GM23338 (cell line): ENCODE measurements at regions not wholly inside any gene's neighbourhood (a gene's known extent, or its start where the extent isn't known, plus 50 kb on each side); places are given as distances from the start of the nearest gene placed in this dataset.

ENCODE experiments used
- ATAC-seq: fragments of 200-7000 bp; cut with Tn5 transposase; 3 replicates; pipeline ENCODE4 v1.9.1; 2020
- DNase-seq: peaks from one replicate; pipeline ENCODE4 v3.0.0-alpha.2; 2015; ENCODE audit warnings: low spot score
- H2AFZ ChIP-seq: fragments of 200-600 bp; sonication (generic); 2 replicates; pipeline ENCODE4 v1.8.0; 2016; ENCODE audit warnings: antibody characterized with exemption, mild to moderate bottlenecking, moderate library complexity
- H3F3A ChIP-seq: fragments of 200-600 bp; sonication (generic); replicated peaks from 2 replicates; pipeline ENCODE4 v1.8.0; 2017; ENCODE audit warnings: antibody characterized with exemption, mixed run types, low read depth
- H3K27ac ChIP-seq: fragments of 200-600 bp; sonication (generic); 2 replicates; pipeline ENCODE4 v1.6.1; 2016; ENCODE audit warnings: low read depth
- H3K27me3 ChIP-seq: fragments of 200-600 bp; sonication (generic); 2 replicates; pipeline ENCODE4 v1.8.0; 2016; ENCODE audit warnings: mild to moderate bottlenecking, mixed run types, moderate library complexity; ENCODE audit not compliant: insufficient read depth
- H3K36me3 ChIP-seq: fragments of 200-600 bp; sonication (generic); 2 replicates; pipeline ENCODE4 v1.8.0; 2016; ENCODE audit warnings: mild to moderate bottlenecking; ENCODE audit not compliant: insufficient read depth
- H3K4me1 ChIP-seq: fragments of 200-600 bp; sonication (generic); 2 replicates; pipeline ENCODE4 v1.8.0; 2016; ENCODE audit warnings: mild to moderate bottlenecking, moderate library complexity; ENCODE audit not compliant: insufficient read depth
- H3K4me2 ChIP-seq: fragments of 200-600 bp; sonication (generic); 2 replicates; pipeline ENCODE4 v1.7.1; 2017; ENCODE audit warnings: mixed run types
- H3K4me3 ChIP-seq: fragments of 200-600 bp; sonication (generic); 2 replicates; pipeline ENCODE4 v1.6.1; 2016; ENCODE audit warnings: mixed run types
- H3K79me2 ChIP-seq: fragments of 200-600 bp; sonication (generic); replicated peaks from 2 replicates; pipeline ENCODE4 v1.8.0; 2017; ENCODE audit warnings: mild to moderate bottlenecking; ENCODE audit not compliant: insufficient read depth
- H3K9me2 ChIP-seq: fragments of 200-600 bp; sonication (generic); 2 replicates; pipeline ENCODE4 v1.8.0; 2017; ENCODE audit not compliant: insufficient read depth
- H4K20me1 ChIP-seq: fragments of 200-600 bp; sonication (generic); replicated peaks from 2 replicates; pipeline ENCODE4 v1.8.0; 2017; ENCODE audit warnings: mild to moderate bottlenecking; ENCODE audit not compliant: insufficient read depth
- H3K27ac Mint-ChIP-seq: 2 replicates; pipeline ENCODE4 v1.8.0; 2020; ENCODE audit warnings: inconsistent platforms, mild to moderate bottlenecking, moderate library complexity, mixed read lengths
- H3K27me3 Mint-ChIP-seq: 3 replicates; pipeline ENCODE4 v1.8.0; 2022; ENCODE audit warnings: low read depth, mild to moderate bottlenecking, moderate library complexity, mixed read lengths, inconsistent platforms; ENCODE audit not compliant: insufficient read depth, poor library complexity
- H3K36me3 Mint-ChIP-seq: 3 replicates; pipeline ENCODE4 v1.8.0; 2021; ENCODE audit warnings: low read depth, mild to moderate bottlenecking, inconsistent platforms, moderate library complexity, mixed read lengths
- H3K4me1 Mint-ChIP-seq: 3 replicates; pipeline ENCODE4 v1.8.0; 2020; ENCODE audit warnings: mild to moderate bottlenecking, inconsistent platforms, mixed read lengths
- H3K4me3 Mint-ChIP-seq: 3 replicates; pipeline ENCODE4 v1.8.0; 2021; ENCODE audit warnings: moderate library complexity, mild to moderate bottlenecking, inconsistent platforms, mixed read lengths
- H3K9me3 Mint-ChIP-seq: 3 replicates; pipeline ENCODE4 v1.8.0; 2020; ENCODE audit warnings: moderate library complexity, mild to moderate bottlenecking, inconsistent platforms, mixed read lengths
- CREB1 ChIP-seq: fragments of 250-450 bp; sonication (Bioruptor Pico); IDR thresholded peaks from 2 replicates; pipeline ENCODE4 v1.5.0; 2020; ENCODE audit warnings: low read depth, mild to moderate bottlenecking, moderate library complexity
- EZH2 ChIP-seq: fragments of 200-600 bp; sonication (generic); IDR thresholded peaks from one replicate; pipeline ENCODE4 v1.8.0; 2017; ENCODE audit warnings: antibody characterized with exemption, mild to moderate bottlenecking, low read depth; ENCODE audit not compliant: unreplicated experiment
- EZH2phosphoT487 ChIP-seq: fragments of 200-600 bp; sonication (generic); IDR thresholded peaks from one replicate; pipeline ENCODE4 v1.8.1; 2018; ENCODE audit warnings: antibody characterized with exemption; ENCODE audit not compliant: unreplicated experiment
- POLR2AphosphoS5 ChIP-seq: IDR thresholded peaks from 2 replicates; pipeline ENCODE4 v1.6.1; 2016; ENCODE audit warnings: antibody characterized with exemption, low read depth
- STAT1 ChIP-seq: IDR thresholded peaks from one replicate; pipeline ENCODE4 v1.6.1; 2016; ENCODE audit warnings: antibody characterized with exemption; ENCODE audit not compliant: unreplicated experiment
- ZNF114 ChIP-seq: fragments of 250-450 bp; sonication (Bioruptor Pico); IDR thresholded peaks from 2 replicates; pipeline ENCODE4 v1.5.0; 2020; ENCODE audit warnings: mild to moderate bottlenecking, moderate library complexity
- ZNF331 ChIP-seq: fragments of 250-450 bp; sonication (Bioruptor Pico); IDR thresholded peaks from 2 replicates; pipeline ENCODE4 v1.5.0; 2020; ENCODE audit warnings: low read depth, mild to moderate bottlenecking, moderate library complexity
- TF ChIP-seq, protein P1 (sequence below): IDR thresholded peaks from 2 replicates; pipeline ENCODE4 v1.6.1; 2016; ENCODE audit warnings: antibody characterized with exemption
- TF ChIP-seq, protein P2 (sequence below): fragments of 250-450 bp; sonication (Bioruptor Pico); IDR thresholded peaks from 2 replicates; pipeline ENCODE4 v1.5.0; 2020; ENCODE audit warnings: mild to moderate bottlenecking, moderate library complexity
- TF ChIP-seq, protein P3 (sequence below): IDR thresholded peaks from one replicate; pipeline ENCODE4 v1.6.1; 2018; ENCODE audit warnings: antibody characterized with exemption; ENCODE audit not compliant: unreplicated experiment

DNA sequence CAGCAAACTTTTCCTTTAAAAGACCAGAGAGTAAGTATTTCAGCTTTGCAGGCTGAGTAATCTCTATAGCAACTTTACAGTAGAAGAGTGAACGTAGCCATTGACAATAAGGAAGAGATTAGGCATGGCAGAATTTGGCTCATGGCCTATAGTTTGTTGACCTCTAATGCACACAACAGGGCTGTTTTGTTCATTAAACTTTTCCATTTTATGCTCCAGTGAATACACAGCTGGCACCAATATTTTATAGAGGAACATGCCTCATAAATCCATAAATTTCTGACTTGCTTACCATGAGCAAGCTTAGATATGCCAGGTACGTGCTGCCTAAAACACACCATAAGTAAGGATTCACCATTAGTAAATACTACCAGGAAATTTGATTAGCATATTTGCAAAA is 609.0 kb upstream of the STXBP6 start:
- Mint-ChIP-seq H3K4me1 (no peaks in the 10 kb centered on the region), H3K36me3 (no peaks in the 10 kb centered on the region), H3K27me3 (peaks cover 3% of the 10 kb centered on the region), H3K27ac (no peak overlapping the region), H3K4me3 (no peak overlapping the region), H3K9me3 (peaks cover 6% of the 10 kb centered on the region; the same call in 2 of the 3 replicates)
- H3K4me1 ChIP-seq = no peaks in the 10 kb centered on the region
- no peaks in the 10 kb centered on the region for H3K79me2 ChIP-seq
- no peak for DNase-seq
- H3K27ac ChIP-seq = no peak overlapping the region
- no peak overlapping the region for H3K4me3 ChIP-seq
- ATAC-seq = no peak
- no peak overlapping the region for H2AFZ ChIP-seq
- no peaks in the 10 kb centered on the region for H3F3A ChIP-seq
- H3K36me3 ChIP-seq = no peaks in the 10 kb centered on the region
- H3K9me2 ChIP-seq = peaks cover 3% of the 10 kb centered on the region
- H4K20me1 ChIP-seq = no peaks in the 10 kb centered on the region
- H3K27me3 ChIP-seq = no peaks in the 10 kb centered on the region
- no peak overlapping the region for H3K4me2 ChIP-seq
- TF ChIP-seq, protein P1, sequence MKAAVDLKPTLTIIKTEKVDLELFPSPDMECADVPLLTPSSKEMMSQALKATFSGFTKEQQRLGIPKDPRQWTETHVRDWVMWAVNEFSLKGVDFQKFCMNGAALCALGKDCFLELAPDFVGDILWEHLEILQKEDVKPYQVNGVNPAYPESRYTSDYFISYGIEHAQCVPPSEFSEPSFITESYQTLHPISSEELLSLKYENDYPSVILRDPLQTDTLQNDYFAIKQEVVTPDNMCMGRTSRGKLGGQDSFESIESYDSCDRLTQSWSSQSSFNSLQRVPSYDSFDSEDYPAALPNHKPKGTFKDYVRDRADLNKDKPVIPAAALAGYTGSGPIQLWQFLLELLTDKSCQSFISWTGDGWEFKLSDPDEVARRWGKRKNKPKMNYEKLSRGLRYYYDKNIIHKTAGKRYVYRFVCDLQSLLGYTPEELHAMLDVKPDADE = no peak
- TF ChIP-seq EZH2 (no peak), POLR2AphosphoS5 (no peak), EZH2phosphoT487 (no peak)
- TF ChIP-seq, protein P2, sequence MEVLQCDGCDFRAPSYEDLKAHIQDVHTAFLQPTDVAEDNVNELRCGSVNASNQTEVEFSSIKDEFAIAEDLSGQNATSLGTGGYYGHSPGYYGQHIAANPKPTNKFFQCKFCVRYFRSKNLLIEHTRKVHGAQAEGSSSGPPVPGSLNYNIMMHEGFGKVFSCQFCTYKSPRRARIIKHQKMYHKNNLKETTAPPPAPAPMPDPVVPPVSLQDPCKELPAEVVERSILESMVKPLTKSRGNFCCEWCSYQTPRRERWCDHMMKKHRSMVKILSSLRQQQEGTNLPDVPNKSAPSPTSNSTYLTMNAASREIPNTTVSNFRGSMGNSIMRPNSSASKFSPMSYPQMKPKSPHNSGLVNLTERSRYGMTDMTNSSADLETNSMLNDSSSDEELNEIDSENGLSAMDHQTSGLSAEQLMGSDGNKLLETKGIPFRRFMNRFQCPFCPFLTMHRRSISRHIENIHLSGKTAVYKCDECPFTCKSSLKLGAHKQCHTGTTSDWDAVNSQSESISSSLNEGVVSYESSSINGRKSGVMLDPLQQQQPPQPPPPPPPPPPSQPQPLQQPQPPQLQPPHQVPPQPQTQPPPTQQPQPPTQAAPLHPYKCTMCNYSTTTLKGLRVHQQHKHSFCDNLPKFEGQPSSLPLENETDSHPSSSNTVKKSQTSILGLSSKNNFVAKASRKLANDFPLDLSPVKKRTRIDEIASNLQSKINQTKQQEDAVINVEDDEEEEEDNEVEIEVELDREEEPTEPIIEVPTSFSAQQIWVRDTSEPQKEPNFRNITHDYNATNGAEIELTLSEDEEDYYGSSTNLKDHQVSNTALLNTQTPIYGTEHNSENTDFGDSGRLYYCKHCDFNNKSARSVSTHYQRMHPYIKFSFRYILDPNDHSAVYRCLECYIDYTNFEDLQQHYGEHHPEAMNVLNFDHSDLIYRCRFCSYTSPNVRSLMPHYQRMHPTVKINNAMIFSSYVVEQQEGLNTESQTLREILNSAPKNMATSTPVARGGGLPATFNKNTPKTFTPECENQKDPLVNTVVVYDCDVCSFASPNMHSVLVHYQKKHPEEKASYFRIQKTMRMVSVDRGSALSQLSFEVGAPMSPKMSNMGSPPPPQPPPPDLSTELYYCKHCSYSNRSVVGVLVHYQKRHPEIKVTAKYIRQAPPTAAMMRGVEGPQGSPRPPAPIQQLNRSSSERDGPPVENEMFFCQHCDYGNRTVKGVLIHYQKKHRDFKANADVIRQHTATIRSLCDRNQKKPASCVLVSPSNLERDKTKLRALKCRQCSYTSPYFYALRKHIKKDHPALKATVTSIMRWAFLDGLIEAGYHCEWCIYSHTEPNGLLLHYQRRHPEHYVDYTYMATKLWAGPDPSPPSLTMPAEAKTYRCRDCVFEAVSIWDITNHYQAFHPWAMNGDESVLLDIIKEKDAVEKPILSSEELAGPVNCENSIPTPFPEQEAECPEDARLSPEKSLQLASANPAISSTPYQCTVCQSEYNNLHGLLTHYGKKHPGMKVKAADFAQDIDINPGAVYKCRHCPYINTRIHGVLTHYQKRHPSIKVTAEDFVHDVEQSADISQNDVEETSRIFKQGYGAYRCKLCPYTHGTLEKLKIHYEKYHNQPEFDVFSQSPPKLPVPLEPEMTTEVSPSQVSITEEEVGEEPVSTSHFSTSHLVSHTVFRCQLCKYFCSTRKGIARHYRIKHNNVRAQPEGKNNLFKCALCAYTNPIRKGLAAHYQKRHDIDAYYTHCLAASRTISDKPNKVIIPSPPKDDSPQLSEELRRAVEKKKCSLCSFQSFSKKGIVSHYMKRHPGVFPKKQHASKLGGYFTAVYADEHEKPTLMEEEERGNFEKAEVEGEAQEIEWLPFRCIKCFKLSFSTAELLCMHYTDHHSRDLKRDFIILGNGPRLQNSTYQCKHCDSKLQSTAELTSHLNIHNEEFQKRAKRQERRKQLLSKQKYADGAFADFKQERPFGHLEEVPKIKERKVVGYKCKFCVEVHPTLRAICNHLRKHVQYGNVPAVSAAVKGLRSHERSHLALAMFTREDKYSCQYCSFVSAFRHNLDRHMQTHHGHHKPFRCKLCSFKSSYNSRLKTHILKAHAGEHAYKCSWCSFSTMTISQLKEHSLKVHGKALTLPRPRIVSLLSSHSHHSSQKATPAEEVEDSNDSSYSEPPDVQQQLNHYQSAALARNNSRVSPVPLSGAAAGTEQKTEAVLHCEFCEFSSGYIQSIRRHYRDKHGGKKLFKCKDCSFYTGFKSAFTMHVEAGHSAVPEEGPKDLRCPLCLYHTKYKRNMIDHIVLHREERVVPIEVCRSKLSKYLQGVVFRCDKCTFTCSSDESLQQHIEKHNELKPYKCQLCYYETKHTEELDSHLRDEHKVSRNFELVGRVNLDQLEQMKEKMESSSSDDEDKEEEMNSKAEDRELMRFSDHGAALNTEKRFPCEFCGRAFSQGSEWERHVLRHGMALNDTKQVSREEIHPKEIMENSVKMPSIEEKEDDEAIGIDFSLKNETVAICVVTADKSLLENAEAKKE = no peak

DNA sequence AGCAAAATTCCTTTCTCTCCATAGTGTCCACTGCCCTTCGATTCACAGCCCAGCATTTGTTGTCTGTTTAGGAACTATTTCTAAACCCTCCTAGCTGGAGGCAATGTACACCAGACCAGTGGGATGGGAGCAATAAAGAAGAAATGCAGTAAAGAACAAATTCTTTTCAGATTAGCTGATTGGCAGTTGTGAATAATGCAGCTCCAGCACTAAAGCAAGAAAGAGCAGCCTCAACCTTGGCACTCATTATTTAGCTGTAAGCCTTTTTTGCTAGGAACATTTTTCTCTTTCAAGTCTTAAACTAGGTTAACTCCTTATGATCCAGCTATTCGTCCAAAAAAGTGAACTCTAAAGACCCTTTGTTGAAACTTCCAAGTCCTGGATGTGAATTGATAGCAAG is 580.5 kb upstream of the STXBP6 start:
- H3K27me3 Mint-ChIP-seq = peaks cover 3% of the 10 kb centered on the region
- H3K27ac Mint-ChIP-seq = no peak overlapping the region
- DNase-seq (no peak), ATAC-seq (no peak)
- 0 out of 3 replicates have a peak, but pooled peaks cover 3% of the 10 kb centered on the region for H3K4me1 Mint-ChIP-seq
- Histone ChIP-seq H3K9me2 (no peaks in the 10 kb centered on the region), H4K20me1 (no peaks in the 10 kb centered on the region), H2AFZ (peak overlapping the region; percentile 93), H3K27me3 (no peaks in the 10 kb centered on the region), H3K36me3 (no peaks in the 10 kb centered on the region), H3K4me1 (no peaks in the 10 kb centered on the region), H3K27ac (no peak overlapping the region), H3K79me2 (no peaks in the 10 kb centered on the region), H3K4me3 (no peak overlapping the region), H3K4me2 (no peak overlapping the region), H3F3A (no peaks in the 10 kb centered on the region)
- H3K9me3 Mint-ChIP-seq = no peaks in the 10 kb centered on the region
- H3K36me3 Mint-ChIP-seq = no peaks in the 10 kb centered on the region
- no peak overlapping the region for H3K4me3 Mint-ChIP-seq
- TF ChIP-seq STAT1 (no peak), ZNF114 (CRISPR knock-in tag) (no peak), CREB1 (no peak), ZNF331 (CRISPR knock-in tag) (no peak), EZH2 (no peak)
- TF ChIP-seq, protein P3, sequence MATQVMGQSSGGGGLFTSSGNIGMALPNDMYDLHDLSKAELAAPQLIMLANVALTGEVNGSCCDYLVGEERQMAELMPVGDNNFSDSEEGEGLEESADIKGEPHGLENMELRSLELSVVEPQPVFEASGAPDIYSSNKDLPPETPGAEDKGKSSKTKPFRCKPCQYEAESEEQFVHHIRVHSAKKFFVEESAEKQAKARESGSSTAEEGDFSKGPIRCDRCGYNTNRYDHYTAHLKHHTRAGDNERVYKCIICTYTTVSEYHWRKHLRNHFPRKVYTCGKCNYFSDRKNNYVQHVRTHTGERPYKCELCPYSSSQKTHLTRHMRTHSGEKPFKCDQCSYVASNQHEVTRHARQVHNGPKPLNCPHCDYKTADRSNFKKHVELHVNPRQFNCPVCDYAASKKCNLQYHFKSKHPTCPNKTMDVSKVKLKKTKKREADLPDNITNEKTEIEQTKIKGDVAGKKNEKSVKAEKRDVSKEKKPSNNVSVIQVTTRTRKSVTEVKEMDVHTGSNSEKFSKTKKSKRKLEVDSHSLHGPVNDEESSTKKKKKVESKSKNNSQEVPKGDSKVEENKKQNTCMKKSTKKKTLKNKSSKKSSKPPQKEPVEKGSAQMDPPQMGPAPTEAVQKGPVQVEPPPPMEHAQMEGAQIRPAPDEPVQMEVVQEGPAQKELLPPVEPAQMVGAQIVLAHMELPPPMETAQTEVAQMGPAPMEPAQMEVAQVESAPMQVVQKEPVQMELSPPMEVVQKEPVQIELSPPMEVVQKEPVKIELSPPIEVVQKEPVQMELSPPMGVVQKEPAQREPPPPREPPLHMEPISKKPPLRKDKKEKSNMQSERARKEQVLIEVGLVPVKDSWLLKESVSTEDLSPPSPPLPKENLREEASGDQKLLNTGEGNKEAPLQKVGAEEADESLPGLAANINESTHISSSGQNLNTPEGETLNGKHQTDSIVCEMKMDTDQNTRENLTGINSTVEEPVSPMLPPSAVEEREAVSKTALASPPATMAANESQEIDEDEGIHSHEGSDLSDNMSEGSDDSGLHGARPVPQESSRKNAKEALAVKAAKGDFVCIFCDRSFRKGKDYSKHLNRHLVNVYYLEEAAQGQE = no peak
